ENCODE measurements at regions not wholly inside any gene's neighbourhood (a gene's known extent, or its start where the extent isn't known, plus 50 kb on each side); places are given as distances from the start of the nearest gene placed in this dataset.

DNA sequence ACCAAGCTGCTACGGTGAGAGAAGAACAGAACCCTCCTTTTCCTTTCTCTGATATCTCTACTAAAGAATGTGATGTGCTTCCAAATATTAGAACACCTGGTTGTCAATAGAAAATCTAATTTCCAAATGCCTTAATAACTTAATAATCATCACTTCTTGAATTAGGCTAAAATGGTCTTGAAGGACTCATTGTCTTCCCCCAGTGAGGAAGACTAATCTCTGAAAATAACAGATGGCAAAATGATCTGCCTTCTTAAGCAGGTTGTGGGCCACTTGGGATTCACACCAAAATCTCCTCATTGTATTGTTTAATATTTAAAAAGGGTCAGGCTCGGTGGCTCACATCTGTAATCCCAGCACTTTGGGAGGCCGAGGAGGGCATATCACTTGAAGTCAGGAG is 805.9 kb upstream of the AUTS2 start:
- Histone ChIP-seq H3K4me1 (ENCODE audit: control insufficient read depth in 4 of 4, insufficient read depth in 4 of 4, low read length in 3 of 4) (peaks cover 0 to 4% (median 1%) of the 10 kb centered on the region in 4 donors), H3K9ac (ENCODE audit: low read depth in 1 of 2, low read length in 2 of 2) (no peak overlapping the region), H3K36me3 (ENCODE audit: control insufficient read depth in 4 of 4, insufficient read depth in 3 of 4, low read depth in 1 of 4, low read length in 3 of 4) (no peaks in the 10 kb centered on the region), H3K27me3 (ENCODE audit: control insufficient read depth in 4 of 4, insufficient read depth in 4 of 4, low read length in 3 of 4) (no peaks in the 10 kb centered on the region), H3K4me3 (ENCODE audit: low read depth in 1 of 3, low read length in 3 of 3) (no peak overlapping the region), H3K27ac (ENCODE audit: low read depth in 1 of 2, low read length in 2 of 2) (no peak overlapping the region), H3K9me3 (ENCODE audit: control insufficient read depth in 4 of 4, low read length in 3 of 4) (peaks cover 0 to 6% (median 0%) of the 10 kb centered on the region in 4 donors)
- 67% methylated on average over 3 of the region's 3 CpGs for WGBS
- TF ChIP-seq GABPA (IDR thresholded peaks at IDR 0.05 in 1 of 2, conservative IDR thresholded peaks at IDR 0.05 in 1 of 2) (no peak), FOXA2 (IDR thresholded peaks at IDR 0.05) (no peak), HNF4G (IDR thresholded peaks at IDR 0.05) (no peak), JUND (IDR thresholded peaks at IDR 0.05) (no peak), RXRA (IDR thresholded peaks at IDR 0.05) (no peak), YY1 (IDR thresholded peaks at IDR 0.05) (no peak), NR2F2 (IDR thresholded peaks at IDR 0.05) (no peak), HNF4A (conservative IDR thresholded peaks at IDR 0.05) (no peak)
- TF ChIP-seq, protein P1, sequence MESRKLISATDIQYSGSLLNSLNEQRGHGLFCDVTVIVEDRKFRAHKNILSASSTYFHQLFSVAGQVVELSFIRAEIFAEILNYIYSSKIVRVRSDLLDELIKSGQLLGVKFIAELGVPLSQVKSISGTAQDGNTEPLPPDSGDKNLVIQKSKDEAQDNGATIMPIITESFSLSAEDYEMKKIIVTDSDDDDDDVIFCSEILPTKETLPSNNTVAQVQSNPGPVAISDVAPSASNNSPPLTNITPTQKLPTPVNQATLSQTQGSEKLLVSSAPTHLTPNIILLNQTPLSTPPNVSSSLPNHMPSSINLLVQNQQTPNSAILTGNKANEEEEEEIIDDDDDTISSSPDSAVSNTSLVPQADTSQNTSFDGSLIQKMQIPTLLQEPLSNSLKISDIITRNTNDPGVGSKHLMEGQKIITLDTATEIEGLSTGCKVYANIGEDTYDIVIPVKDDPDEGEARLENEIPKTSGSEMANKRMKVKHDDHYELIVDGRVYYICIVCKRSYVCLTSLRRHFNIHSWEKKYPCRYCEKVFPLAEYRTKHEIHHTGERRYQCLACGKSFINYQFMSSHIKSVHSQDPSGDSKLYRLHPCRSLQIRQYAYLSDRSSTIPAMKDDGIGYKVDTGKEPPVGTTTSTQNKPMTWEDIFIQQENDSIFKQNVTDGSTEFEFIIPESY (IDR thresholded peaks at IDR 0.05), result no peak
- TF ChIP-seq, protein P2, sequence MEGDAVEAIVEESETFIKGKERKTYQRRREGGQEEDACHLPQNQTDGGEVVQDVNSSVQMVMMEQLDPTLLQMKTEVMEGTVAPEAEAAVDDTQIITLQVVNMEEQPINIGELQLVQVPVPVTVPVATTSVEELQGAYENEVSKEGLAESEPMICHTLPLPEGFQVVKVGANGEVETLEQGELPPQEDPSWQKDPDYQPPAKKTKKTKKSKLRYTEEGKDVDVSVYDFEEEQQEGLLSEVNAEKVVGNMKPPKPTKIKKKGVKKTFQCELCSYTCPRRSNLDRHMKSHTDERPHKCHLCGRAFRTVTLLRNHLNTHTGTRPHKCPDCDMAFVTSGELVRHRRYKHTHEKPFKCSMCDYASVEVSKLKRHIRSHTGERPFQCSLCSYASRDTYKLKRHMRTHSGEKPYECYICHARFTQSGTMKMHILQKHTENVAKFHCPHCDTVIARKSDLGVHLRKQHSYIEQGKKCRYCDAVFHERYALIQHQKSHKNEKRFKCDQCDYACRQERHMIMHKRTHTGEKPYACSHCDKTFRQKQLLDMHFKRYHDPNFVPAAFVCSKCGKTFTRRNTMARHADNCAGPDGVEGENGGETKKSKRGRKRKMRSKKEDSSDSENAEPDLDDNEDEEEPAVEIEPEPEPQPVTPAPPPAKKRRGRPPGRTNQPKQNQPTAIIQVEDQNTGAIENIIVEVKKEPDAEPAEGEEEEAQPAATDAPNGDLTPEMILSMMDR (IDR thresholded peaks at IDR 0.05; ENCODE audit: low read depth, low read length, missing input control), result no peak
- no peak for DNase-seq (ENCODE audit: low spot score)

DNA sequence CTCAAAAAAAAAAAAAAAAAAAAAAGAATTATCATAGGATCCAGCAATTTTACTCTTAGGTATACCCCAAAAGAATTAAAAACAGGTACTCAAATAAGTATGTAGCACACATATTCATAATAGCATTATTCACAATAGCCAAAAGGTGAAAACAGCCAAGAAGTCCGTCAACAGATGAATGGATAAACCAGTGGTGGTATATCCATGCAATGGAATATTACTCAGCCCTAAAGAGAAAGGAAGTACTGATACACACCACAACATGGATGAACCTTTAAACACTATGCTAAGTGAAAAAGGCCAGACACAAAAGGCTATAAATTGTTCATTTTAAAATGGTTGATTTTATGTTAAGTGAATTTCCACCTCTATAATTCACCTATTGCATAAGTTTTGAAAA is 804.8 kb upstream of the AUTS2 start:
- TF ChIP-seq RXRA (IDR thresholded peaks at IDR 0.05), result no peak
- TF ChIP-seq, protein P2 (IDR thresholded peaks at IDR 0.05; ENCODE audit: low read depth, low read length, missing input control), result no peak
- DNase-seq (ENCODE audit: low spot score), result no peak
- 91% methylated on average over 1 of the region's 1 CpG for WGBS

DNA sequence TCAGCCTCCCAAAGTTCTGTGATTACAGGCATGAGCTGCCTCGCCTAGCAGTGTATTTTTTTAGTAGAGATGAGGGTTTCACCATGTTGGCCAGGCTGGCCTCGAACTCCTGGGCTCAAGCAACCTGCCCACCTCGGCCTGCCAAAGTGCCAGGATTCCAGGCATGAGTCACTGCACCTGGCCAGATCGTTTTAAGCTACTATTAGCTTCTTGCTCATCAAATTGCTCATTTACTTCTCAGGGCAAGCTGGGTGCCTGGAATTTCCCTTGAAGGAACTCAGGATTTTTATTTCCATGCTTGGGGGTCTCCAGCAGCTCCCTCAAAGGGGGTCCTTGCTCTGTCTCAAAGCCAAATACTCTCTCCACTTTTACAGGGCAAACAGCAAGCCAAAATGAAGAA is 798.0 kb upstream of the AUTS2 start:
- H3K9me3 ChIP-seq (ENCODE audit: control insufficient read depth in 4 of 4, low read length in 3 of 4), result no peaks in the 10 kb centered on the region
- no peak overlapping the region for H3K9ac ChIP-seq (ENCODE audit: low read depth in 1 of 2, low read length in 2 of 2)
- no peaks in the 10 kb centered on the region for H3K36me3 ChIP-seq (ENCODE audit: control insufficient read depth in 4 of 4, insufficient read depth in 3 of 4, low read depth in 1 of 4, low read length in 3 of 4)
- H3K27ac ChIP-seq (ENCODE audit: low read depth in 1 of 2, low read length in 2 of 2), result no peak overlapping the region
- DNase-seq (ENCODE audit: low spot score), result no peak
- no peak overlapping the region for H3K4me3 ChIP-seq (ENCODE audit: low read depth in 1 of 3, low read length in 3 of 3)
- H3K27me3 ChIP-seq (ENCODE audit: control insufficient read depth in 4 of 4, insufficient read depth in 4 of 4, low read length in 3 of 4), result no peaks in the 10 kb centered on the region
- 73% methylated on average over 4 of the region's 4 CpGs for WGBS
- no peaks in the 10 kb centered on the region for H3K4me1 ChIP-seq (ENCODE audit: control insufficient read depth in 4 of 4, insufficient read depth in 4 of 4, low read length in 3 of 4)
- TF ChIP-seq, protein P1 (IDR thresholded peaks at IDR 0.05), result no peak
- no peak for TF ChIP-seq FOXA1 (IDR thresholded peaks at IDR 0.05)
- no peak for TF ChIP-seq RAD21 (IDR thresholded peaks at IDR 0.05)
- TF ChIP-seq EGR1 (IDR thresholded peaks at IDR 0.05; ENCODE audit: low read depth in 2 of 2), result no peak
- no peak for TF ChIP-seq HNF4G (IDR thresholded peaks at IDR 0.05)
- TF ChIP-seq NR2F2 (IDR thresholded peaks at IDR 0.05), result no peak
- no peak for TF ChIP-seq SP1 (IDR thresholded peaks at IDR 0.05)
- no peak for TF ChIP-seq YY1 (IDR thresholded peaks at IDR 0.05)
- no peak for TF ChIP-seq GABPA (IDR thresholded peaks at IDR 0.05 in 1 of 2, conservative IDR thresholded peaks at IDR 0.05 in 1 of 2)
- TF ChIP-seq, protein P2 (IDR thresholded peaks at IDR 0.05; ENCODE audit: low read depth, low read length, missing input control), result no peak

More for the DNA sequence above, 804.8 kb upstream of the AUTS2 start:
- Histone ChIP-seq H3K36me3 (ENCODE audit: control insufficient read depth in 4 of 4, insufficient read depth in 3 of 4, low read depth in 1 of 4, low read length in 3 of 4) (no peaks in the 10 kb centered on the region), H3K4me1 (ENCODE audit: control insufficient read depth in 4 of 4, insufficient read depth in 4 of 4, low read length in 3 of 4) (no peaks in the 10 kb centered on the region), H3K27ac (ENCODE audit: low read depth in 1 of 2, low read length in 2 of 2) (no peak overlapping the region), H3K9ac (ENCODE audit: low read depth in 1 of 2, low read length in 2 of 2) (no peak overlapping the region), H3K4me3 (ENCODE audit: low read depth in 1 of 3, low read length in 3 of 3) (no peak overlapping the region), H3K27me3 (ENCODE audit: control insufficient read depth in 4 of 4, insufficient read depth in 4 of 4, low read length in 3 of 4) (no peaks in the 10 kb centered on the region), H3K9me3 (ENCODE audit: control insufficient read depth in 4 of 4, low read length in 3 of 4) (peaks cover 0 to 6% (median 0%) of the 10 kb centered on the region in 4 donors)
